GM21717 (cell line): ENCODE measurements at regions not wholly inside any gene's neighbourhood (a gene's known extent, or its start where the extent isn't known, plus 50 kb on each side); places are given as distances from the start of the nearest gene placed in this dataset.

Source experiments
- ATAC-seq: cut with Tn5 transposase; IDR thresholded peaks from one replicate; pipeline ENCODE4 v1.9.1; 2021; ENCODE audit warnings: mild to moderate bottlenecking, moderate library complexity; ENCODE audit not compliant: unreplicated experiment

GRCh38 chr17:71966055-71966454 is 154.8 kb upstream of the SOX9 start:
- ATAC-seq = no peak

- no peak for ATAC-seq
Measured at GRCh38 chr17:71966459-71967313, 154.1 kb upstream of the SOX9 start.

GRCh38 chr17:71969500-71969899 is 151.3 kb upstream of the SOX9 start:
- ATAC-seq = no peak

GRCh38 chr17:71970312-71970711 is 150.5 kb upstream of the SOX9 start:
- peak; percentile 64 for ATAC-seq

- no peak for ATAC-seq
Measured at GRCh38 chr17:71974051-71974450, 146.8 kb upstream of the SOX9 start.

GRCh38 chr17:71975331-71975801 is 145.5 kb upstream of the SOX9 start:
- no peak for ATAC-seq

- ATAC-seq = no peak
Measured at GRCh38 chr17:71976011-71976649, 144.7 kb upstream of the SOX9 start.

- ATAC-seq = no peak
Measured at GRCh38 chr17:71978435-71978834, 142.4 kb upstream of the SOX9 start.

GRCh38 chr17:71980171-71980570 is 140.6 kb upstream of the SOX9 start:
- ATAC-seq = no peak

- ATAC-seq = no peak
Measured at GRCh38 chr17:71983828-71984227, 137.0 kb upstream of the SOX9 start.

GRCh38 chr17:71985111-71986039 is 135.4 kb upstream of the SOX9 start:
- no peak for ATAC-seq

- ATAC-seq = no peak
Measured at GRCh38 chr17:71986886-71987285, 133.9 kb upstream of the SOX9 start.

- no peak for ATAC-seq
Measured at GRCh38 chr17:71987634-71988033, 133.2 kb upstream of the SOX9 start.

- no peak for ATAC-seq
Measured at GRCh38 chr17:71989117-71989516, 131.7 kb upstream of the SOX9 start.

- ATAC-seq = no peak
Measured at GRCh38 chr17:71993363-71993762, 127.5 kb upstream of the SOX9 start.

- no peak for ATAC-seq
Measured at GRCh38 chr17:71995590-71995989, 125.2 kb upstream of the SOX9 start.

- ATAC-seq = no peak
Measured at GRCh38 chr17:72004011-72004427, 116.8 kb upstream of the SOX9 start.

GRCh38 chr17:72004611-72005331 is 116.0 kb upstream of the SOX9 start:
- ATAC-seq = peak; percentile 69

- peak; percentile 53 for ATAC-seq
Measured at GRCh38 chr17:72005332-72006163, 115.3 kb upstream of the SOX9 start.
